CD4-positive, alpha-beta memory T cell (primary cell): ENCODE measurements at regions not wholly inside any gene's neighbourhood (a gene's known extent, or its start where the extent isn't known, plus 50 kb on each side); places are given as distances from the start of the nearest gene placed in this dataset.

Experiments
- CTCF ChIA-PET: fragments of 350-600 bp; sonication (Branson Sonifier 250); formaldehyde crosslinking; loops from one replicate; lab custom pipeline; 2021; ENCODE audit warnings: inconsistent platforms; ENCODE audit not compliant: partially characterized antibody; lab: Charles Lee
- POLR2A ChIA-PET: fragments of 350-600 bp; sonication (Branson Sonifier 250); formaldehyde crosslinking; loops from one replicate; lab custom pipeline; 2021; ENCODE audit not compliant: partially characterized antibody; lab: Charles Lee
- DNase-seq, 5 donors: peaks; one replicate each; pipeline versions ENCODE4 v3.0.0 to v3.0.0-alpha.2; 2020 to 2022; ENCODE audit warnings: mixed read lengths in 1 of 5
- H3K27ac ChIP-seq: one replicate; pipeline ENCODE4 v1.7.0; 2013; ENCODE audit warnings: low read depth, low read length
- H3K27me3 ChIP-seq: 2 replicates; pipeline ENCODE4 v1.7.0; 2013; ENCODE audit warnings: mild to moderate bottlenecking, low read length, moderate library complexity; ENCODE audit not compliant: insufficient read depth
- H3K36me3 ChIP-seq: 2 replicates; pipeline ENCODE4 v1.7.0; 2013; ENCODE audit warnings: mild to moderate bottlenecking, low read length, moderate library complexity; ENCODE audit not compliant: insufficient read depth
- H3K4me1 ChIP-seq: 2 replicates; pipeline ENCODE4 v1.7.0; 2013; ENCODE audit warnings: mild to moderate bottlenecking, low read length, moderate library complexity; ENCODE audit not compliant: insufficient read depth
- H3K4me3 ChIP-seq, 2 donors: one replicate each; pipeline ENCODE4 v1.7.0; 2013; ENCODE audit warnings: low read length in 2 of 2, mild to moderate bottlenecking in 1 of 2
- H3K9me3 ChIP-seq, 2 donors: one replicate each; pipeline ENCODE4 v1.7.0; 2013; ENCODE audit warnings: low read length in 2 of 2, control low read depth in 1 of 2; ENCODE audit not compliant: control insufficient read depth in 1 of 2
- H3K27ac Mint-ChIP-seq, 7 donors: one replicate each; pipeline ENCODE4 v1.8.0; 2020 to 2021; ENCODE audit warnings: mixed read lengths in 7 of 7, mild to moderate bottlenecking in 6 of 7, inconsistent platforms in 3 of 7, moderate library complexity in 3 of 7
- H3K27me3 Mint-ChIP-seq, 2 donors: one replicate each; pipeline ENCODE4 v1.8.0; 2020 to 2021; ENCODE audit warnings: mixed read lengths in 2 of 2
- H3K36me3 Mint-ChIP-seq, 2 donors: one replicate each; pipeline ENCODE4 v1.8.0; 2020 to 2021; ENCODE audit warnings: mixed read lengths in 2 of 2, inconsistent platforms in 1 of 2, mild to moderate bottlenecking in 1 of 2
- H3K4me1 Mint-ChIP-seq, 4 donors: one replicate each; pipeline ENCODE4 v1.8.0; 2020 to 2021; ENCODE audit warnings: mixed read lengths in 4 of 4, mild to moderate bottlenecking in 1 of 4
- H3K4me3 Mint-ChIP-seq, 8 donors: one replicate each; pipeline ENCODE4 v1.8.0; 2020 to 2021; ENCODE audit warnings: mixed read lengths in 8 of 8, mild to moderate bottlenecking in 7 of 8, moderate library complexity in 6 of 8, inconsistent platforms in 3 of 8
- H3K9me3 Mint-ChIP-seq, 8 donors: one replicate each; pipeline ENCODE4 v1.8.0; 2020 to 2021; ENCODE audit warnings: mixed read lengths in 8 of 8, mild to moderate bottlenecking in 5 of 8, inconsistent platforms in 3 of 8, moderate library complexity in 1 of 8
- intact Hi-C: fragments of 100-400 bp; cut with micrococcal nuclease; formaldehyde crosslinking; loops from one replicate; pipeline ENCODE4 v1.15.1; 2023

GRCh38 chr7:121519548-121520521, 123.7 kb upstream of the FAM3C start:
- ChIA-PET POLR2A (no interaction called here), CTCF (interaction anchor here (1.8 to 1.9 kb wide), 2 partner anchors 124 to 152 kb away, joined by 8 to 9 read pairs; partner anchors contain the start of gene FAM3C)
- H3K4me1 Mint-ChIP-seq = no peaks in the 10 kb centered on the region
- no peaks in the 10 kb centered on the region for H3K27me3 ChIP-seq
- no peaks in the 10 kb centered on the region for H3K4me1 ChIP-seq
- no peak overlapping the region for H3K27ac ChIP-seq
- no peak for DNase-seq
- no peaks in the 10 kb centered on the region for H3K36me3 ChIP-seq
- H3K27ac Mint-ChIP-seq = no peak overlapping the region
- intact Hi-C loops = no loop called here
- no peak overlapping the region for H3K4me3 Mint-ChIP-seq
- no peaks in the 10 kb centered on the region for H3K36me3 Mint-ChIP-seq
- H3K9me3 ChIP-seq = no peaks in the 10 kb centered on the region
- no peak overlapping the region for H3K4me3 ChIP-seq
- H3K27me3 Mint-ChIP-seq = no peaks in the 10 kb centered on the region
- no peaks in the 10 kb centered on the region for H3K9me3 Mint-ChIP-seq

- intact Hi-C loops = no loop called here
- Mint-ChIP-seq H3K4me3 (no peak overlapping the region), H3K9me3 (no peaks in the 10 kb centered on the region), H3K27me3 (no peaks in the 10 kb centered on the region), H3K36me3 (no peaks in the 10 kb centered on the region), H3K4me1 (no peaks in the 10 kb centered on the region), H3K27ac (no peak overlapping the region)
- no peaks in the 10 kb centered on the region for H3K4me1 ChIP-seq
- H3K4me3 ChIP-seq = no peak overlapping the region
- CTCF ChIA-PET = interaction anchor here (1.8 kb wide), 1 partner anchor 121 kb away, joined by 4 read pairs; no protein-coding TSS in a partner anchor
- no peak overlapping the region for H3K27ac ChIP-seq
- DNase-seq = no peak
- H3K36me3 ChIP-seq = no peaks in the 10 kb centered on the region
- POLR2A ChIA-PET = no interaction called here
- no peaks in the 10 kb centered on the region for H3K9me3 ChIP-seq
- H3K27me3 ChIP-seq = no peaks in the 10 kb centered on the region
Observed at GRCh38 chr7:121517591-121517990, 121.5 kb upstream of the FAM3C start.

GRCh38 chr7:121516821-121517220, 120.7 kb upstream of the FAM3C start:
- Histone ChIP-seq H3K27ac (no peak overlapping the region), H3K27me3 (no peaks in the 10 kb centered on the region), H3K36me3 (no peaks in the 10 kb centered on the region), H3K4me1 (no peaks in the 10 kb centered on the region), H3K4me3 (no peak overlapping the region), H3K9me3 (no peaks in the 10 kb centered on the region)
- ChIA-PET POLR2A (no interaction called here), CTCF (interaction anchor here (1.8 kb wide), 1 partner anchor 120 kb away, joined by 4 read pairs; no protein-coding TSS in a partner anchor)
- Mint-ChIP-seq H3K27me3 (no peaks in the 10 kb centered on the region), H3K4me3 (no peak overlapping the region), H3K27ac (no peak overlapping the region), H3K4me1 (no peaks in the 10 kb centered on the region), H3K9me3 (no peaks in the 10 kb centered on the region), H3K36me3 (no peaks in the 10 kb centered on the region)
- no peak for DNase-seq
- intact Hi-C loops = no loop called here

DNA sequence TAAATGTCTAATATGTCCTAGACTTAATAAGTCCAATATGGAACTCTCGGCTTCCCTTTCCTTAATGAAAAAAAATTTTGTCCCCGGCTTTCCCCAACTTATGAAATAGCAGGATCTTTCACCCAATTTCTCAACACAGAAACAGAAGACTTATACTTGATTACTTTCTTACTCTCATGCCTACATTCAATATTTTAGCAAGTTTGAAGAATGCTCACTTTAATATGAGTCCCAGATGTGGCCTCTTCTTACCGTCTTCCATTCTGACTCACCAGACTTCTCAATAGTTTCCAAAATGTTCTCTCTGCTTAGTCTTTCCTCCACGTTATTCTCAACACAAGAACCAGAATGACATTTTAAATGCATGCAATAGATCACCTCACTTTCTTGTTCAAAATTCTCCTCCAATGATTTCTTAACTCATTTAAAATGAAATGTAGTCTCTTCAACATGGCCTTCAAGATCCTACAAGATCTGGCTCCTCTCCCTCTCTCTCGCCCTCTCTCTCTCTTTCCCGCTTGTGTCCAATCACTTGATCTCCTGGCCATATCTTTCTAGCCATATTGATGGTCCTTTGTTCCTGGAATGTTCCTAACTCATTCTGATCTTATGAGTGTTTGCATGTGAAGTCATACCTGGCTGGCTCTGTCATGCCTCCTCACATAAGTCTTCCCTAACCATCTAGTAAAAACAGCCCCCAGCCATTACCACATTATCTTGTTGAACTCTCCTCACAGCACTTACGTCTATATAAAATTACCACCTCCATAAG, 119.7 kb upstream of the FAM3C start:
- Mint-ChIP-seq H3K27me3 (no peaks in the 10 kb centered on the region), H3K36me3 (no peaks in the 10 kb centered on the region), H3K4me1 (no peaks in the 10 kb centered on the region), H3K9me3 (peaks cover 0 to 5% (median 3%) of the 10 kb centered on the region in 8 donors), H3K4me3 (no peak overlapping the region), H3K27ac (no peak overlapping the region)
- ChIA-PET CTCF (interaction anchor here (1.8 kb wide), 1 partner anchor 119 kb away, joined by 4 read pairs; no protein-coding TSS in a partner anchor), POLR2A (no interaction called here)
- Histone ChIP-seq H3K27ac (no peak overlapping the region), H3K9me3 (peaks cover 0 to 4% of the 10 kb centered on the region in 2 donors), H3K4me1 (no peaks in the 10 kb centered on the region), H3K4me3 (no peak overlapping the region), H3K27me3 (no peaks in the 10 kb centered on the region), H3K36me3 (no peaks in the 10 kb centered on the region)
- intact Hi-C loops = no loop called here
- no peak for DNase-seq

DNA sequence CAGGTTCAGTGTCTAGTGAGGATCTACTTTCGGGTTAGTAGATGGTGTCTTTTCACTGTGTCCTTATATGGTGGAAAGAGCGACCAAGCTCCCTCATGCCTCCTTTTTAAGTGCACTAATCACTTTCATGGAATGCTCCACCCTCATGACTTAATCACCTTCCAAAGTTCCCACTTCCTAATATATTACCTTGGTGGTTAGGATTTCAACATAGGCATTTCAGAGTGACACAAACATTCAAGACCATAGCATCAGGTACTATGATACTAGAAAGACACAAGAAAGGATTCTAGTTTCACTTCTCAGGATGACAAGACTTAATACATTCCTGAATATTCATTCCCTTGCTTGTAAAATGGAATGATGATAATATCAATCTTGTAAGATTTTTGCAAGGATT, 119.1 kb upstream of the FAM3C start:
- Histone ChIP-seq H3K9me3 (peaks cover 0 to 5% of the 10 kb centered on the region in 2 donors), H3K4me1 (no peaks in the 10 kb centered on the region), H3K36me3 (no peaks in the 10 kb centered on the region), H3K4me3 (no peak overlapping the region), H3K27ac (no peak overlapping the region), H3K27me3 (no peaks in the 10 kb centered on the region)
- intact Hi-C loops = no loop called here
- Mint-ChIP-seq H3K27ac (no peak overlapping the region), H3K27me3 (peaks cover 0 to under 1% of the 10 kb centered on the region in 2 donors), H3K4me1 (no peaks in the 10 kb centered on the region), H3K36me3 (no peaks in the 10 kb centered on the region), H3K9me3 (peaks cover 0 to 7% (median 3%) of the 10 kb centered on the region in 8 donors), H3K4me3 (no peak overlapping the region)
- ChIA-PET POLR2A (no interaction called here), CTCF (no interaction called here)
- DNase-seq = no peak

GRCh38 chr7:121513105-121513504, 117.0 kb upstream of the FAM3C start:
- Histone ChIP-seq H3K27me3 (no peaks in the 10 kb centered on the region), H3K36me3 (no peaks in the 10 kb centered on the region), H3K9me3 (peaks cover 0 to 5% of the 10 kb centered on the region in 2 donors), H3K4me3 (no peak overlapping the region), H3K4me1 (no peaks in the 10 kb centered on the region), H3K27ac (no peak overlapping the region)
- Mint-ChIP-seq H3K36me3 (no peaks in the 10 kb centered on the region), H3K4me1 (no peaks in the 10 kb centered on the region), H3K9me3 (peaks cover 0 to 12% (median 4%) of the 10 kb centered on the region in 8 donors), H3K27ac (no peak overlapping the region), H3K27me3 (peaks cover 0 to 2% of the 10 kb centered on the region in 2 donors), H3K4me3 (no peak overlapping the region)
- ChIA-PET CTCF (interaction anchor here (1.6 kb wide), 1 partner anchor 29 kb away, joined by 3 read pairs; no protein-coding TSS in a partner anchor), POLR2A (no interaction called here)
- intact Hi-C loops = no loop called here
- no peak for DNase-seq
